Neural crest cell (in vitro differentiated cells): ENCODE measurements at regions not wholly inside any gene's neighbourhood (a gene's known extent, or its start where the extent isn't known, plus 50 kb on each side); places are given as distances from the start of the nearest gene placed in this dataset.

Source experiments
- DNase-seq: peaks from one replicate; pipeline ENCODE4 v3.0.0; 2021; ENCODE audit warnings: low read depth, mixed read lengths, low spot score
- H3K27ac Mint-ChIP-seq: one replicate; pipeline ENCODE4 v1.8.0; 2021; ENCODE audit warnings: mild to moderate bottlenecking, mixed read lengths; ENCODE audit not compliant: unreplicated experiment
- H3K27me3 Mint-ChIP-seq: 2 replicates; pipeline ENCODE4 v1.8.0; 2021; ENCODE audit warnings: low read depth, mild to moderate bottlenecking, mixed read lengths
- H3K36me3 Mint-ChIP-seq: 2 replicates; pipeline ENCODE4 v1.8.0; 2021; ENCODE audit warnings: low read depth, mild to moderate bottlenecking, mixed read lengths
- H3K4me1 Mint-ChIP-seq: 2 replicates; pipeline ENCODE4 v1.8.0; 2021; ENCODE audit warnings: mixed read lengths
- H3K4me3 Mint-ChIP-seq: one replicate; pipeline ENCODE4 v1.8.0; 2021; ENCODE audit warnings: mild to moderate bottlenecking, mixed read lengths
- H3K9me3 Mint-ChIP-seq: 2 replicates; pipeline ENCODE4 v1.8.0; 2021; ENCODE audit warnings: mixed read lengths
- CTCF ChIP-seq: fragments of 200-600 bp; sonication (generic); conservative IDR thresholded peaks from 2 replicates; pipeline ENCODE4 v1.5.0; 2021; ENCODE audit warnings: antibody characterized with exemption, mild to moderate bottlenecking

- Mint-ChIP-seq H3K27me3 (no peaks in the 10 kb centered on the region), H3K4me3 (no peak overlapping the region), H3K4me1 (no peaks in the 10 kb centered on the region), H3K36me3 (no peaks in the 10 kb centered on the region), H3K27ac (no peak overlapping the region), H3K9me3 (no peaks in the 10 kb centered on the region)
- TF ChIP-seq CTCF, result no peak
- DNase-seq, result no peak
Measured at GRCh38 chr10:6695519-6695918, 115.4 kb upstream of the PRKCQ start.

GRCh38 chr10:6694447-6695140 is 114.5 kb upstream of the PRKCQ start:
- H3K36me3 Mint-ChIP-seq, result no peaks in the 10 kb centered on the region
- H3K4me3 Mint-ChIP-seq, result no peak overlapping the region
- no peaks in the 10 kb centered on the region for H3K27me3 Mint-ChIP-seq
- no peak for TF ChIP-seq CTCF
- no peaks in the 10 kb centered on the region for H3K9me3 Mint-ChIP-seq
- no peaks in the 10 kb centered on the region for H3K4me1 Mint-ChIP-seq
- H3K27ac Mint-ChIP-seq, result peak overlapping the region; percentile 70
- DNase-seq, result no peak

GRCh38 chr10:6692856-6693255 is 112.8 kb upstream of the PRKCQ start:
- Mint-ChIP-seq H3K4me1 (no peaks in the 10 kb centered on the region), H3K4me3 (no peak overlapping the region), H3K9me3 (no peaks in the 10 kb centered on the region), H3K27me3 (no peaks in the 10 kb centered on the region), H3K27ac (no peak overlapping the region), H3K36me3 (no peaks in the 10 kb centered on the region)
- DNase-seq, result no peak
- TF ChIP-seq CTCF, result no peak

- Mint-ChIP-seq H3K36me3 (no peaks in the 10 kb centered on the region), H3K27ac (no peak overlapping the region), H3K9me3 (no peaks in the 10 kb centered on the region), H3K4me3 (no peak overlapping the region), H3K27me3 (no peaks in the 10 kb centered on the region), H3K4me1 (no peaks in the 10 kb centered on the region)
- DNase-seq, result no peak
- TF ChIP-seq CTCF, result no peak
Measured at GRCh38 chr10:6692103-6692502, 112.0 kb upstream of the PRKCQ start.

GRCh38 chr10:6689036-6689435 is 109.0 kb upstream of the PRKCQ start:
- peaks cover under 1% of the 10 kb centered on the region for H3K9me3 Mint-ChIP-seq
- no peak overlapping the region for H3K27ac Mint-ChIP-seq
- no peak for TF ChIP-seq CTCF
- H3K4me3 Mint-ChIP-seq, result no peak overlapping the region
- no peaks in the 10 kb centered on the region for H3K36me3 Mint-ChIP-seq
- H3K4me1 Mint-ChIP-seq, result no peaks in the 10 kb centered on the region
- no peaks in the 10 kb centered on the region for H3K27me3 Mint-ChIP-seq
- DNase-seq, result no peak
